Esophagus muscularis mucosa (tissue), 4 donors: ENCODE measurements at regions not wholly inside any gene's neighbourhood (a gene's known extent, or its start where the extent isn't known, plus 50 kb on each side); places are given as distances from the start of the nearest gene placed in this dataset.

ENCODE experiments used
- DNase-seq: peaks from one replicate; pipeline ENCODE4 v3.0.0-alpha.2; 2017; ENCODE audit errors: extremely low spot score
- H3K27ac ChIP-seq, 4 donors: fragments of 200-600 bp; sonication (generic); replicated peaks in 1 of 4; 1 replicate in 3 of 4; 2 replicates in 1 of 4; pipeline ENCODE4 v1.5.1; 2016 to 2019; ENCODE audit warnings: mild to moderate bottlenecking in 1 of 4
- H3K27me3 ChIP-seq, 4 donors: fragments of 200-600 bp; sonication (generic); one replicate each; pipeline versions ENCODE4 v1.5.1 to v1.6.0; 2016 to 2019
- H3K36me3 ChIP-seq, 4 donors: fragments of 200-600 bp; sonication (generic); one replicate each; pipeline ENCODE4 v1.5.1; 2016 to 2019
- H3K4me1 ChIP-seq, 4 donors: fragments of 200-600 bp; sonication (generic); one replicate each; pipeline ENCODE4 v1.5.1; 2016 to 2019
- H3K4me3 ChIP-seq, 4 donors: fragments of 200-600 bp; sonication (generic); 1 replicate in 2 of 4; 2 replicates in 2 of 4; pipeline ENCODE4 v1.5.1; 2016 to 2019; ENCODE audit warnings: mild to moderate bottlenecking in 4 of 4, moderate library complexity in 1 of 4
- H3K9me3 ChIP-seq, 4 donors: fragments of 200-600 bp; sonication (generic); 1 replicate in 3 of 4; 2 replicates in 1 of 4; pipeline ENCODE4 v1.5.1; 2016 to 2019
- CTCF ChIP-seq, 3 experiments: fragments of 200-600 bp in 2 of 3; fragments of 450-650 bp in 1 of 3; sonication (generic) in 2 of 3; IDR thresholded peaks; one replicate each; pipeline ENCODE4 v1.5.1; 2017 to 2019; ENCODE audit warnings: antibody characterized with exemption in 3 of 3, mild to moderate bottlenecking in 2 of 3, moderate library complexity in 1 of 3
- EP300 ChIP-seq: sonication (generic); formaldehyde crosslinking; IDR thresholded peaks from one replicate; pipeline ENCODE4 v1.6.1; 2017; ENCODE audit warnings: antibody characterized with exemption
- POLR2A ChIP-seq: fragments of 450-650 bp; IDR thresholded peaks from one replicate; pipeline ENCODE4 v1.6.1; 2017; ENCODE audit warnings: antibody characterized with exemption, moderate library complexity, mild to moderate bottlenecking, low read depth
- POLR2AphosphoS5 ChIP-seq, 2 donors: sonication (generic); formaldehyde crosslinking; IDR thresholded peaks; one replicate each; pipeline ENCODE4 v1.6.1; 2017; ENCODE audit warnings: antibody characterized with exemption in 2 of 2
- WGBS: methylation state at CpG from one replicate; pipeline ENCODE4 v1.1.5; 2018; 5-methylcytosine and 5-hydroxymethylcytosine counted together
- intact Hi-C: fragments of 100-400 bp; cut with DNase I; formaldehyde crosslinking; loops from one replicate; pipeline ENCODE4 v1.15.1; 2023

GRCh38 chr3:147189016-147189415 is 217.3 kb downstream of the ZIC4 start:
- TF ChIP-seq POLR2A = no peak
- TF ChIP-seq POLR2AphosphoS5 (IDR thresholded peaks at IDR 0.05) = no peak
- TF ChIP-seq EP300 = no peak
- TF ChIP-seq CTCF (IDR thresholded peaks at IDR 0.05) = no peak
- H3K4me1 ChIP-seq = no peaks in the 10 kb centered on the region
- H3K4me3 ChIP-seq = no peak overlapping the region
- no peaks in the 10 kb centered on the region for H3K27me3 ChIP-seq
- H3K9me3 ChIP-seq = no peaks in the 10 kb centered on the region
- no peak overlapping the region for H3K27ac ChIP-seq
- intact Hi-C loops = no loop called here
- DNase-seq = no peak
- WGBS = 83% methylated on average over 3 of the region's 3 CpGs
- H3K36me3 ChIP-seq = no peaks in the 10 kb centered on the region

DNA sequence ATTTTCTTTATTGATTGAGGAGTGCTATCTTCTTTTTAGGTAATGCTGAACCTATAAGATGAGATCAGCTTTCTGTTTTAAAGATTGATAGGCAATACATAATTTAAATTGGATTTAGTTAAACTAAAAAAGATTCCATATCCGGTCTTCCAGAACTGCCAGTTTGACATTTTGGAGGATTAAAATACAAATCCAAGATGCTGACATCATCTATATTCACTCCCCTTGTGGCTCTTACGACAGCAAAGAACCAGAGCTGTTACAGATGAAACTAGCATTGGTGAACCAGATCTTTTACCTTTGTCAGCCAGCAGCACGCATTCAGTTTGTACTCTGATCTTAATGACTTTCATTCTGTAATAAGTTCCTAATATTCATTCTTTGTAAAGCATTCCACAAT is 218.7 kb downstream of the ZIC4 start:
- no peak for DNase-seq
- intact Hi-C loops = no loop called here
- Histone ChIP-seq H3K36me3 (no peaks in the 10 kb centered on the region), H3K27ac (no peak overlapping the region), H3K9me3 (no peaks in the 10 kb centered on the region), H3K27me3 (no peaks in the 10 kb centered on the region), H3K4me3 (no peak overlapping the region), H3K4me1 (no peaks in the 10 kb centered on the region)
- WGBS = 78% methylated on average over 3 of the region's 3 CpGs
- TF ChIP-seq POLR2A (no peak), EP300 (no peak), POLR2AphosphoS5 (IDR thresholded peaks at IDR 0.05) (no peak), CTCF (IDR thresholded peaks at IDR 0.05) (no peak)

- intact Hi-C loops = no loop called here
- DNase-seq = no peak
- no peak for TF ChIP-seq CTCF (IDR thresholded peaks at IDR 0.05)
- no peak for TF ChIP-seq EP300
- TF ChIP-seq POLR2AphosphoS5 (IDR thresholded peaks at IDR 0.05) = no peak
- no peaks in the 10 kb centered on the region for H3K4me1 ChIP-seq
- H3K9me3 ChIP-seq = no peaks in the 10 kb centered on the region
- H3K4me3 ChIP-seq = no peak overlapping the region
- H3K27me3 ChIP-seq = no peaks in the 10 kb centered on the region
- H3K27ac ChIP-seq = no peak overlapping the region
- no peaks in the 10 kb centered on the region for H3K36me3 ChIP-seq
Measured at GRCh38 chr3:147185781-147186180, 220.6 kb downstream of the ZIC4 start.

GRCh38 chr3:147184794-147185193 is 221.5 kb downstream of the ZIC4 start:
- no peak overlapping the region for H3K4me3 ChIP-seq
- H3K27ac ChIP-seq = no peak overlapping the region
- TF ChIP-seq EP300 = no peak
- no peaks in the 10 kb centered on the region for H3K36me3 ChIP-seq
- no peaks in the 10 kb centered on the region for H3K4me1 ChIP-seq
- DNase-seq = no peak
- H3K9me3 ChIP-seq = no peaks in the 10 kb centered on the region
- no peaks in the 10 kb centered on the region for H3K27me3 ChIP-seq
- WGBS = 83% methylated on average over 2 of the region's 2 CpGs
- intact Hi-C loops = no loop called here

- no peak overlapping the region for H3K27ac ChIP-seq
- no peaks in the 10 kb centered on the region for H3K27me3 ChIP-seq
- intact Hi-C loops = no loop called here
- DNase-seq = no peak
- 45% methylated on average over 4 of the region's 4 CpGs for WGBS
- H3K4me1 ChIP-seq = no peaks in the 10 kb centered on the region
- TF ChIP-seq POLR2A = no peak
- no peaks in the 10 kb centered on the region for H3K36me3 ChIP-seq
- H3K4me3 ChIP-seq = no peak overlapping the region
- peaks cover 0 to 5% (median 0%) of the 10 kb centered on the region in 4 donors for H3K9me3 ChIP-seq
Measured at GRCh38 chr3:147173257-147173656, 233.1 kb downstream of the ZIC4 start.

GRCh38 chr3:147162743-147163142 is 243.6 kb downstream of the ZIC4 start:
- intact Hi-C loops = no loop called here
- TF ChIP-seq CTCF (IDR thresholded peaks at IDR 0.05) = no peak
- TF ChIP-seq POLR2A = no peak
- TF ChIP-seq POLR2AphosphoS5 (IDR thresholded peaks at IDR 0.05) = no peak
- no peak for TF ChIP-seq EP300
- no peak overlapping the region for H3K4me3 ChIP-seq
- H3K36me3 ChIP-seq = no peaks in the 10 kb centered on the region
- no peaks in the 10 kb centered on the region for H3K27me3 ChIP-seq
- H3K27ac ChIP-seq = no peak overlapping the region
- no peaks in the 10 kb centered on the region for H3K9me3 ChIP-seq
- no peak for DNase-seq
- no peaks in the 10 kb centered on the region for H3K4me1 ChIP-seq
